ENCODE measurements at regions not wholly inside any gene's neighbourhood (a gene's known extent, or its start where the extent isn't known, plus 50 kb on each side); places are given as distances from the start of the nearest gene placed in this dataset.

DNA sequence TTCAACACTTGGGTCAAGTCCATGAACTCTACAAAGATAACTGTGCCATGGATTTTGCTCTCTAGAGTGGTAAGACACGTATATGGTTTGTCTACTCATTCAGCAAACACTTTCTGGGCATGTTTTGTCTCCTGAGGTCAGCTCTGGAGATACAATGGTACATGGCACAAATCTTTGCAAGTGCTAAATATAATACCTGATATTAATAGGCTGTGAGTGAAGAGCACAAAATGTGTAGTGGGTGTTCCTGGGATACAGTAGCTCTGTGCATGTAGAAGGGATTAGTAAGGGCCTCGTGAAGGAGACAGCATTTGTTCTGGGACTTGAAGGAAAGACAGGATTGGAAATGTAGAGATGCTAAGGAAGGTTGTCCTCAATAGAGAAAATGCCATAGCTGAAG, 360.9 kb downstream of the BCKDHB start:
- TF ChIP-seq SUZ12 (IDR thresholded peaks at IDR 0.05; ENCODE audit: extremely low read depth, insufficient read depth, insufficient read length) (no peak), ZNF274 (IDR thresholded peaks at IDR 0.05; ENCODE audit: low read depth, low read length) (no peak), YY1 (IDR thresholded peaks at IDR 0.05; ENCODE audit: insufficient read depth, insufficient read length) (no peak)

All from NT2/D1 (cell line).